Neuronal stem cell (in vitro differentiated cells): ENCODE measurements at regions not wholly inside any gene's neighbourhood (a gene's known extent, or its start where the extent isn't known, plus 50 kb on each side); places are given as distances from the start of the nearest gene placed in this dataset.

ENCODE experiments used
- DNase-seq: peaks from one replicate; pipeline ENCODE4 v3.0.0-alpha.2; 2013; ENCODE audit warnings: low spot score
- H2AFZ ChIP-seq: one replicate; pipeline ENCODE4 v1.6.1; 2013; ENCODE audit warnings: mild to moderate bottlenecking, low read length, inconsistent platforms
- H2AK5ac ChIP-seq: 2 replicates; pipeline ENCODE4 v1.6.1; 2013; ENCODE audit warnings: low read depth, mild to moderate bottlenecking, inconsistent platforms, low read length, moderate library complexity, mixed read lengths
- H2BK120ac ChIP-seq: 2 replicates; pipeline ENCODE4 v1.6.1; 2013; ENCODE audit warnings: low read depth, mild to moderate bottlenecking, inconsistent platforms, low read length, moderate library complexity, mixed read lengths
- H2BK12ac ChIP-seq: one replicate; pipeline ENCODE4 v1.6.1; 2013; ENCODE audit warnings: low read length, inconsistent platforms
- H2BK15ac ChIP-seq: 2 replicates; pipeline ENCODE4 v1.6.1; 2013; ENCODE audit warnings: mild to moderate bottlenecking, low read length, inconsistent platforms, mixed read lengths
- H2BK5ac ChIP-seq: one replicate; pipeline ENCODE4 v1.6.1; 2013; ENCODE audit warnings: inconsistent platforms, mild to moderate bottlenecking, low read length, moderate library complexity
- H3K14ac ChIP-seq: one replicate; pipeline ENCODE4 v1.6.1; 2013; ENCODE audit warnings: low read length, inconsistent platforms
- H3K18ac ChIP-seq: 2 replicates; pipeline ENCODE4 v1.6.1; 2013; ENCODE audit warnings: low read length, inconsistent platforms
- H3K23ac ChIP-seq: 2 replicates; pipeline ENCODE4 v1.6.1; 2013; ENCODE audit warnings: low read depth, mild to moderate bottlenecking, mixed read lengths, low read length, inconsistent platforms; ENCODE audit not compliant: poor library complexity
- H3K27ac ChIP-seq: replicated peaks from 3 replicates; pipeline ENCODE4 v1.5.1; 2013; ENCODE audit warnings: low read length, inconsistent platforms
- H3K27me3 ChIP-seq, 3 experiments: 2 replicates each; pipeline ENCODE4 v1.6.1; 2013; ENCODE audit warnings: low read length in 3 of 3, mild to moderate bottlenecking in 2 of 3, inconsistent platforms in 1 of 3, low read depth in 1 of 3, mixed read lengths in 1 of 3, moderate library complexity in 1 of 3; ENCODE audit not compliant: control insufficient read depth in 3 of 3, insufficient read depth in 3 of 3
- H3K36me3 ChIP-seq, 2 donors: replicated peaks in 1 of 2; 2 replicates each; pipeline ENCODE4 v1.6.1; 2013; ENCODE audit warnings: low read length in 2 of 2; ENCODE audit not compliant: control insufficient read depth in 2 of 2, insufficient read depth in 2 of 2
- H3K4ac ChIP-seq: 2 replicates; pipeline ENCODE4 v1.6.1; 2013; ENCODE audit warnings: inconsistent platforms, mild to moderate bottlenecking, low read length, moderate library complexity
- H3K4me1 ChIP-seq, 2 donors: 1 replicate in 1 of 2; 2 replicates in 1 of 2; pipeline ENCODE4 v1.6.1; 2013; ENCODE audit warnings: low read length in 2 of 2, low read depth in 1 of 2; ENCODE audit not compliant: control insufficient read depth in 2 of 2, insufficient read depth in 1 of 2
- H3K4me2 ChIP-seq: one replicate; pipeline ENCODE4 v1.6.1; 2013; ENCODE audit warnings: mild to moderate bottlenecking, low read length, inconsistent platforms; ENCODE audit not compliant: insufficient read depth, poor library complexity, severe bottlenecking
- H3K4me3 ChIP-seq, 2 donors: 2 replicates each; pipeline ENCODE4 v1.5.1; 2013; ENCODE audit warnings: low read length in 2 of 2, mild to moderate bottlenecking in 2 of 2, inconsistent platforms in 1 of 2, moderate library complexity in 1 of 2
- H3K79me1 ChIP-seq: one replicate; pipeline ENCODE4 v1.6.1; 2013; ENCODE audit warnings: low read depth, mild to moderate bottlenecking, inconsistent platforms, low read length, moderate library complexity
- H3K9ac ChIP-seq: one replicate; pipeline ENCODE4 v1.6.1; 2013; ENCODE audit warnings: mild to moderate bottlenecking, low read depth, low read length, inconsistent platforms; ENCODE audit not compliant: poor library complexity
- H3K9me3 ChIP-seq, 2 donors: replicated peaks in 1 of 2; 2 replicates each; pipeline versions ENCODE3 to v1.6.1; 2013; ENCODE audit warnings: low read length in 2 of 2, mild to moderate bottlenecking in 2 of 2, inconsistent platforms in 1 of 2, low read depth in 1 of 2, mixed read lengths in 1 of 2, moderate library complexity in 1 of 2; ENCODE audit not compliant: control insufficient read depth in 2 of 2, insufficient read depth in 1 of 2
- H4K8ac ChIP-seq: one replicate; pipeline ENCODE4 v1.6.1; 2013; ENCODE audit warnings: low read depth, mild to moderate bottlenecking, inconsistent platforms, low read length, moderate library complexity
- H4K91ac ChIP-seq: one replicate; pipeline ENCODE4 v1.6.1; 2013; ENCODE audit warnings: low read length, low read depth, mild to moderate bottlenecking, inconsistent platforms; ENCODE audit not compliant: poor library complexity
- WGBS, 2 donors: extraction: QIAGEN DNeasy Blood & Tissue Kit; methylation state at CpG; one replicate each; pipeline ENCODE4 v1.1.7; 2013; ENCODE audit warnings: missing lambda C conversion rate in 2 of 2, mixed read lengths in 1 of 2; ENCODE audit not compliant: insufficient read length in 2 of 2, insufficient replicate concordance in 1 of 2; ENCODE audit errors: extremely low coverage in 2 of 2; 5-methylcytosine and 5-hydroxymethylcytosine counted together

- Histone ChIP-seq H3K27ac (no peak overlapping the region), H2BK5ac (no peak overlapping the region), H3K4ac (no peak overlapping the region), H3K27me3 (no peaks in the 10 kb centered on the region), H2BK15ac (no peak overlapping the region), H2AFZ (no peak overlapping the region), H3K9me3 (no peaks in the 10 kb centered on the region), H3K9ac (no peak overlapping the region), H3K4me1 (peaks cover 0 to 3% of the 10 kb centered on the region in 2 donors), H4K91ac (no peak overlapping the region), H3K4me2 (no peak overlapping the region), H2AK5ac (no peak overlapping the region), H3K23ac (no peak overlapping the region), H3K14ac (no peak overlapping the region), H2BK12ac (no peak overlapping the region), H3K36me3 (no peaks in the 10 kb centered on the region), H4K8ac (no peak overlapping the region), H3K4me3 (no peak overlapping the region), H2BK120ac (no peak overlapping the region), H3K18ac (no peak overlapping the region), H3K79me1 (no peaks in the 10 kb centered on the region)
- no peak for DNase-seq
- WGBS, 2 donors, result no CpG with 5 or more reads among the region's 3 CpGs
These were observed 411.4 kb upstream of the PDZRN3 start for GRCh38 chr3:74036102-74036501.

- H3K4ac ChIP-seq, result no peak overlapping the region
- H3K18ac ChIP-seq, result no peak overlapping the region
- no CpG with 5 or more reads among the region's 2 CpGs for WGBS, 2 donors
- no peaks in the 10 kb centered on the region for H3K27me3 ChIP-seq
- no peak overlapping the region for H3K27ac ChIP-seq
- H3K9me3 ChIP-seq, result no peaks in the 10 kb centered on the region
- DNase-seq, result no peak
- no peak overlapping the region for H2BK15ac ChIP-seq
- H3K79me1 ChIP-seq, result no peaks in the 10 kb centered on the region
- H3K9ac ChIP-seq, result no peak overlapping the region
- no peaks in the 10 kb centered on the region for H3K36me3 ChIP-seq
- H2AFZ ChIP-seq, result no peak overlapping the region
- no peak overlapping the region for H2BK5ac ChIP-seq
- H3K4me1 ChIP-seq, result no peaks in the 10 kb centered on the region
- H4K91ac ChIP-seq, result no peak overlapping the region
- no peak overlapping the region for H4K8ac ChIP-seq
- H2BK120ac ChIP-seq, result no peak overlapping the region
- no peak overlapping the region for H2AK5ac ChIP-seq
- no peak overlapping the region for H3K23ac ChIP-seq
- H3K4me3 ChIP-seq, result no peak overlapping the region
- H2BK12ac ChIP-seq, result no peak overlapping the region
- H3K14ac ChIP-seq, result no peak overlapping the region
- no peak overlapping the region for H3K4me2 ChIP-seq
These were observed 409.1 kb upstream of the PDZRN3 start for GRCh38 chr3:74033806-74034205.

- no peak overlapping the region for H3K4me3 ChIP-seq
- H3K14ac ChIP-seq, result no peak overlapping the region
- no peak overlapping the region for H2BK12ac ChIP-seq
- H3K23ac ChIP-seq, result no peak overlapping the region
- H3K4me2 ChIP-seq, result no peak overlapping the region
- H3K4me1 ChIP-seq, result no peaks in the 10 kb centered on the region
- H3K4ac ChIP-seq, result no peak overlapping the region
- DNase-seq, result no peak
- no peak overlapping the region for H2BK120ac ChIP-seq
- H3K79me1 ChIP-seq, result no peaks in the 10 kb centered on the region
- H3K36me3 ChIP-seq, result no peaks in the 10 kb centered on the region
- H4K8ac ChIP-seq, result no peak overlapping the region
- no peak overlapping the region for H2BK15ac ChIP-seq
- H3K18ac ChIP-seq, result no peak overlapping the region
- H2BK5ac ChIP-seq, result no peak overlapping the region
- no peak overlapping the region for H2AFZ ChIP-seq
- H3K9me3 ChIP-seq, result no peaks in the 10 kb centered on the region
- WGBS, 2 donors, result no CpG with 5 or more reads among the region's 2 CpGs
- no peak overlapping the region for H2AK5ac ChIP-seq
- no peak overlapping the region for H4K91ac ChIP-seq
- no peaks in the 10 kb centered on the region for H3K27me3 ChIP-seq
- no peak overlapping the region for H3K27ac ChIP-seq
- H3K9ac ChIP-seq, result no peak overlapping the region
These were observed 408.6 kb upstream of the PDZRN3 start for GRCh38 chr3:74033381-74033780.

- Histone ChIP-seq H3K18ac (no peak overlapping the region), H3K36me3 (no peaks in the 10 kb centered on the region), H3K23ac (no peak overlapping the region), H2AK5ac (no peak overlapping the region), H2AFZ (no peak overlapping the region), H3K4me3 (no peak overlapping the region), H3K4me1 (peaks cover 0 to 2% of the 10 kb centered on the region in 2 donors), H3K9me3 (no peaks in the 10 kb centered on the region), H2BK5ac (no peak overlapping the region), H4K91ac (no peak overlapping the region), H3K9ac (no peak overlapping the region), H3K27me3 (no peaks in the 10 kb centered on the region), H3K14ac (no peak overlapping the region), H3K27ac (no peak overlapping the region), H3K4me2 (no peak overlapping the region), H2BK12ac (no peak overlapping the region), H2BK15ac (no peak overlapping the region), H2BK120ac (no peak overlapping the region), H3K79me1 (no peaks in the 10 kb centered on the region), H3K4ac (no peak overlapping the region), H4K8ac (no peak overlapping the region)
- no peak for DNase-seq
- WGBS, 2 donors, result no CpG with 5 or more reads among the region's 7 CpGs
These were observed 402.4 kb upstream of the PDZRN3 start for GRCh38 chr3:74027121-74027520.
